RWPE2 (cell line): ENCODE measurements at regions not wholly inside any gene's neighbourhood (a gene's known extent, or its start where the extent isn't known, plus 50 kb on each side); places are given as distances from the start of the nearest gene placed in this dataset.

Experiments used
- ATAC-seq: fragments of 200-7000 bp; cut with Tn5 transposase; 3 replicates; pipeline ENCODE4 v1.9.1; 2021; ENCODE audit warnings: low read depth
- DNase-seq: peaks from one replicate; pipeline ENCODE4 v3.0.0-alpha.2; 2020; ENCODE audit warnings: low spot score
- H3K27ac ChIP-seq: fragments of 450-650 bp; 2 replicates; pipeline ENCODE4 v1.5.1; 2017; ENCODE audit warnings: mild to moderate bottlenecking; ENCODE audit not compliant: poor library complexity, severe bottlenecking
- H3K27me3 ChIP-seq: fragments of 250-450 bp; sonication (Bioruptor Pico); 2 replicates; pipeline ENCODE4 v1.5.1; 2021; ENCODE audit warnings: mild to moderate bottlenecking, moderate library complexity; ENCODE audit not compliant: insufficient read depth, poor library complexity, severe bottlenecking
- H3K36me3 ChIP-seq: fragments of 250-450 bp; sonication (Bioruptor Pico); 2 replicates; pipeline ENCODE4 v1.5.1; 2020; ENCODE audit warnings: low read depth, mild to moderate bottlenecking, moderate library complexity
- H3K4me1 ChIP-seq: fragments of 250-450 bp; sonication (Bioruptor Pico); 2 replicates; pipeline ENCODE4 v1.5.1; 2021; ENCODE audit warnings: mild to moderate bottlenecking, moderate library complexity; ENCODE audit not compliant: insufficient read depth, poor library complexity, severe bottlenecking
- H3K4me3 ChIP-seq: fragments of 250-450 bp; sonication (Bioruptor Pico); 2 replicates; pipeline ENCODE4 v1.5.1; 2021; ENCODE audit warnings: mild to moderate bottlenecking, moderate library complexity; ENCODE audit not compliant: severe bottlenecking
- H3K9me3 ChIP-seq: fragments of 250-450 bp; sonication (Bioruptor Pico); 2 replicates; pipeline ENCODE4 v1.5.1; 2021; ENCODE audit warnings: mild to moderate bottlenecking, moderate library complexity; ENCODE audit not compliant: severe bottlenecking
- CTCF ChIP-seq: fragments of 450-650 bp; IDR thresholded peaks from one replicate; pipeline ENCODE4 v1.5.1; 2017; ENCODE audit warnings: mild to moderate bottlenecking, moderate library complexity; ENCODE audit not compliant: poor library complexity, severe bottlenecking

GRCh38 chr14:49989966-49990365, 97.1 kb downstream of the ARF6 start:
- Histone ChIP-seq H3K9me3 (no peaks in the 10 kb centered on the region), H3K4me1 (no peaks in the 10 kb centered on the region), H3K36me3 (no peaks in the 10 kb centered on the region), H3K27me3 (no peaks in the 10 kb centered on the region), H3K4me3 (no peak overlapping the region), H3K27ac (no peak overlapping the region)
- ATAC-seq (no peak), DNase-seq (no peak)
- no peak for TF ChIP-seq CTCF

DNA sequence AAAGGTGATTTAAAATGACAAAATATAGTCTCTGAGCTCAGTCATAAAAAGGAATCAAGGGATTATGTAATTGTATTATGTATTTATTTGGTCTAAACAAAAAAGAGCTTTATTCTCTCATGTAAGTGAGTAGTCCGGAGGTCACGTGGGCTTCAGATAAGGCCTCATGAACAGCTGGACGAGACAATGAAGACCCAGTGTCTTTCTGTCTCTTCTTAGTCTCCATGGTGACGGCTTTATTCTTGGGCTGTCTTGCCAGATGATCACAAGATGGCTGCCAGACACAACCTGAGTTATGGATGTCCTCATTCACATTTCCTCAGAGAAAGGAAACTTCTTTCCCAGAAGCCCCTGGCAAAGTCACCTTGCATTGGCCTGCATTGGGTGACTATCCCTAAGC, 98.6 kb downstream of the ARF6 start:
- H3K36me3 ChIP-seq = no peaks in the 10 kb centered on the region
- no peaks in the 10 kb centered on the region for H3K9me3 ChIP-seq
- no peak for TF ChIP-seq CTCF
- no peak overlapping the region for H3K4me3 ChIP-seq
- H3K4me1 ChIP-seq = no peaks in the 10 kb centered on the region
- DNase-seq = no peak
- no peak overlapping the region for H3K27ac ChIP-seq
- no peak for ATAC-seq
- H3K27me3 ChIP-seq = no peaks in the 10 kb centered on the region

GRCh38 chr14:49992036-49992435, 99.2 kb downstream of the ARF6 start:
- H3K36me3 ChIP-seq = no peaks in the 10 kb centered on the region
- no peak overlapping the region for H3K27ac ChIP-seq
- H3K9me3 ChIP-seq = no peaks in the 10 kb centered on the region
- DNase-seq (no peak), ATAC-seq (no peak)
- no peak for TF ChIP-seq CTCF
- H3K4me3 ChIP-seq = no peak overlapping the region
- H3K27me3 ChIP-seq = no peaks in the 10 kb centered on the region
- H3K4me1 ChIP-seq = no peaks in the 10 kb centered on the region

DNA sequence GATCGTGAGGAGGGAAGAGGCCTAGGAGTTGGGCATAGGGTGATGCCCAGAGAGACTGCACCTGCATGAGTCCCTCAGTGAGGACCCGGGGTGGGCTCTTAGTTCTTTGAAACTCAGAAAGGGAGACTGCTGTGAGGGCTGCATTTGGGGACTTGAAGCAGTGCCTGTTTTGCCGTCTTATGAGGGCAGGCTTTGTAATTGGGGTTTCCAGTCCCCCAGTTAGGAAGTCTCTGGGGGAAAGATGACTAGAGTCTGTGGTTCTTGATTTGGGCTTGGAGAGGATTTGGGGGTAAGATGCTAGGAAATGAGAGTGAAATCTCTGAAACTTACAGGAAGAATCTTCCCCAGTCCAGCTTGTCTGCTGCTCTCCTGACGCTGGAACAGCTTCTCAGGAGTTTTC, 99.6 kb downstream of the ARF6 start:
- H3K27ac ChIP-seq = no peak overlapping the region
- H3K27me3 ChIP-seq = no peaks in the 10 kb centered on the region
- H3K36me3 ChIP-seq = no peaks in the 10 kb centered on the region
- no peak overlapping the region for H3K4me3 ChIP-seq
- TF ChIP-seq CTCF = no peak
- H3K9me3 ChIP-seq = no peaks in the 10 kb centered on the region
- DNase-seq (no peak), ATAC-seq (no peak)
- H3K4me1 ChIP-seq = no peaks in the 10 kb centered on the region

GRCh38 chr14:49992901-49993339, 100.0 kb downstream of the ARF6 start:
- Histone ChIP-seq H3K4me1 (no peaks in the 10 kb centered on the region), H3K36me3 (no peaks in the 10 kb centered on the region), H3K27ac (no peak overlapping the region), H3K9me3 (no peaks in the 10 kb centered on the region), H3K27me3 (no peaks in the 10 kb centered on the region), H3K4me3 (no peak overlapping the region)
- DNase-seq (no peak), ATAC-seq (peak; percentile 27; the same call in 1 of the 3 replicates)
- TF ChIP-seq CTCF = no peak
